ENCODE measurements at regions not wholly inside any gene's neighbourhood (a gene's known extent, or its start where the extent isn't known, plus 50 kb on each side); places are given as distances from the start of the nearest gene placed in this dataset.

GRCh38 chr2:239763433-239764097 is 261.6 kb downstream of the NDUFA10 start:
- no peaks in the 10 kb centered on the region for H3K4me1 Mint-ChIP-seq (ENCODE audit: low read depth, unreplicated experiment)
- BruUV-seq (replicated peaks), result no TSS peak
- CTCF ChIA-PET, result no interaction called here

GRCh38 chr2:239762655-239763269 is 262.4 kb downstream of the NDUFA10 start:
- H3K4me3 Mint-ChIP-seq (ENCODE audit: low read depth, unreplicated experiment), result no peak overlapping the region
- no peaks in the 10 kb centered on the region for H3K9me3 Mint-ChIP-seq (ENCODE audit: low read depth, unreplicated experiment)
- no peak for DNase-seq
- TF ChIP-seq CTCF (IDR thresholded peaks at IDR 0.05; ENCODE audit: unreplicated experiment), result no peak
- H3K36me3 Mint-ChIP-seq (ENCODE audit: insufficient read depth, unreplicated experiment), result no peaks in the 10 kb centered on the region
- H3K27me3 Mint-ChIP-seq (ENCODE audit: unreplicated experiment), result peaks cover 67% of the 10 kb centered on the region
- BruUV-seq (replicated peaks), result no TSS peak
- no peak overlapping the region for H3K27ac Mint-ChIP-seq (ENCODE audit: unreplicated experiment)
- intact Hi-C loops (cut with micrococcal nuclease; ENCODE audit: unreplicated experiment), result no loop called here
- H3K4me1 Mint-ChIP-seq (ENCODE audit: low read depth, unreplicated experiment), result no peaks in the 10 kb centered on the region
- CTCF ChIA-PET, result no interaction called here

More at GRCh38 chr2:239763433-239764097, 261.6 kb downstream of the NDUFA10 start:
- intact Hi-C loops (cut with micrococcal nuclease; ENCODE audit: unreplicated experiment), result no loop called here
- no peak for TF ChIP-seq CTCF (IDR thresholded peaks at IDR 0.05; ENCODE audit: unreplicated experiment)
- no peaks in the 10 kb centered on the region for H3K36me3 Mint-ChIP-seq (ENCODE audit: insufficient read depth, unreplicated experiment)
- no peaks in the 10 kb centered on the region for H3K9me3 Mint-ChIP-seq (ENCODE audit: low read depth, unreplicated experiment)
- H3K27ac Mint-ChIP-seq (ENCODE audit: unreplicated experiment), result no peak overlapping the region
- no peak for DNase-seq
- peaks cover 75% of the 10 kb centered on the region for H3K27me3 Mint-ChIP-seq (ENCODE audit: unreplicated experiment)
- H3K4me3 Mint-ChIP-seq (ENCODE audit: low read depth, unreplicated experiment), result no peak overlapping the region

GRCh38 chr2:239762106-239762505 is 263.0 kb downstream of the NDUFA10 start:
- BruUV-seq (replicated peaks), result no TSS peak
- no peak for TF ChIP-seq CTCF (IDR thresholded peaks at IDR 0.05; ENCODE audit: unreplicated experiment)
- Mint-ChIP-seq H3K27me3 (ENCODE audit: unreplicated experiment) (peaks cover 63% of the 10 kb centered on the region), H3K4me3 (ENCODE audit: low read depth, unreplicated experiment) (no peak overlapping the region), H3K27ac (ENCODE audit: unreplicated experiment) (no peak overlapping the region), H3K9me3 (ENCODE audit: low read depth, unreplicated experiment) (no peaks in the 10 kb centered on the region), H3K4me1 (ENCODE audit: low read depth, unreplicated experiment) (no peaks in the 10 kb centered on the region), H3K36me3 (ENCODE audit: insufficient read depth, unreplicated experiment) (no peaks in the 10 kb centered on the region)
- DNase-seq, result no peak
- CTCF ChIA-PET, result no interaction called here
- intact Hi-C loops (cut with micrococcal nuclease; ENCODE audit: unreplicated experiment), result no loop called here

GRCh38 chr2:239760596-239760995 is 264.5 kb downstream of the NDUFA10 start:
- CTCF ChIA-PET, result no interaction called here
- BruUV-seq (replicated peaks), result no TSS peak

More at GRCh38 chr2:239760596-239760995, 264.5 kb downstream of the NDUFA10 start:
- no peak overlapping the region for H3K4me3 Mint-ChIP-seq (ENCODE audit: low read depth, unreplicated experiment)
- peaks cover 61% of the 10 kb centered on the region for H3K27me3 Mint-ChIP-seq (ENCODE audit: unreplicated experiment)
- intact Hi-C loops (cut with micrococcal nuclease; ENCODE audit: unreplicated experiment), result no loop called here
- H3K27ac Mint-ChIP-seq (ENCODE audit: unreplicated experiment), result no peak overlapping the region
- no peaks in the 10 kb centered on the region for H3K9me3 Mint-ChIP-seq (ENCODE audit: low read depth, unreplicated experiment)
- H3K36me3 Mint-ChIP-seq (ENCODE audit: insufficient read depth, unreplicated experiment), result no peaks in the 10 kb centered on the region
- DNase-seq, result no peak
- no peak for TF ChIP-seq CTCF (IDR thresholded peaks at IDR 0.05; ENCODE audit: unreplicated experiment)
- H3K4me1 Mint-ChIP-seq (ENCODE audit: low read depth, unreplicated experiment), result no peaks in the 10 kb centered on the region
